B cell (primary cell): ENCODE measurements at regions not wholly inside any gene's neighbourhood (a gene's known extent, or its start where the extent isn't known, plus 50 kb on each side); places are given as distances from the start of the nearest gene placed in this dataset.

Experiments used
- EZH2 ChIP-seq: IDR thresholded peaks from 2 replicates; pipeline ENCODE4 v1.6.1; 2012; ENCODE audit warnings: borderline replicate concordance, low read depth, mild to moderate bottlenecking, moderate library complexity, low read length; ENCODE audit not compliant: insufficient read depth, poor library complexity, severe bottlenecking
- TF ChIP-seq, protein P1 (sequence below): fragments of 200-600 bp; IDR thresholded peaks from one replicate; pipeline ENCODE4 v1.8.0; 2022; ENCODE audit warnings: antibody characterized with exemption, mild to moderate bottlenecking

- TF ChIP-seq, protein P1, sequence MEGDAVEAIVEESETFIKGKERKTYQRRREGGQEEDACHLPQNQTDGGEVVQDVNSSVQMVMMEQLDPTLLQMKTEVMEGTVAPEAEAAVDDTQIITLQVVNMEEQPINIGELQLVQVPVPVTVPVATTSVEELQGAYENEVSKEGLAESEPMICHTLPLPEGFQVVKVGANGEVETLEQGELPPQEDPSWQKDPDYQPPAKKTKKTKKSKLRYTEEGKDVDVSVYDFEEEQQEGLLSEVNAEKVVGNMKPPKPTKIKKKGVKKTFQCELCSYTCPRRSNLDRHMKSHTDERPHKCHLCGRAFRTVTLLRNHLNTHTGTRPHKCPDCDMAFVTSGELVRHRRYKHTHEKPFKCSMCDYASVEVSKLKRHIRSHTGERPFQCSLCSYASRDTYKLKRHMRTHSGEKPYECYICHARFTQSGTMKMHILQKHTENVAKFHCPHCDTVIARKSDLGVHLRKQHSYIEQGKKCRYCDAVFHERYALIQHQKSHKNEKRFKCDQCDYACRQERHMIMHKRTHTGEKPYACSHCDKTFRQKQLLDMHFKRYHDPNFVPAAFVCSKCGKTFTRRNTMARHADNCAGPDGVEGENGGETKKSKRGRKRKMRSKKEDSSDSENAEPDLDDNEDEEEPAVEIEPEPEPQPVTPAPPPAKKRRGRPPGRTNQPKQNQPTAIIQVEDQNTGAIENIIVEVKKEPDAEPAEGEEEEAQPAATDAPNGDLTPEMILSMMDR, result no peak
- no peak for TF ChIP-seq EZH2
These were observed 481.9 kb downstream of the GJA1 start for GRCh38 chr6:121917263-121917829.
